SH-SY5Y (cell line): ENCODE measurements at regions not wholly inside any gene's neighbourhood (a gene's known extent, or its start where the extent isn't known, plus 50 kb on each side); places are given as distances from the start of the nearest gene placed in this dataset.

ENCODE experiments used
- GATA2 ChIP-seq: IDR thresholded peaks from 2 replicates; pipeline ENCODE4 v1.6.1; 2011; ENCODE audit warnings: mild to moderate bottlenecking, low read depth, low read length
- GATA3 ChIP-seq: IDR thresholded peaks from 2 replicates; pipeline ENCODE4 v1.6.1; 2011; ENCODE audit warnings: low read depth, mild to moderate bottlenecking, low read length, moderate library complexity

DNA sequence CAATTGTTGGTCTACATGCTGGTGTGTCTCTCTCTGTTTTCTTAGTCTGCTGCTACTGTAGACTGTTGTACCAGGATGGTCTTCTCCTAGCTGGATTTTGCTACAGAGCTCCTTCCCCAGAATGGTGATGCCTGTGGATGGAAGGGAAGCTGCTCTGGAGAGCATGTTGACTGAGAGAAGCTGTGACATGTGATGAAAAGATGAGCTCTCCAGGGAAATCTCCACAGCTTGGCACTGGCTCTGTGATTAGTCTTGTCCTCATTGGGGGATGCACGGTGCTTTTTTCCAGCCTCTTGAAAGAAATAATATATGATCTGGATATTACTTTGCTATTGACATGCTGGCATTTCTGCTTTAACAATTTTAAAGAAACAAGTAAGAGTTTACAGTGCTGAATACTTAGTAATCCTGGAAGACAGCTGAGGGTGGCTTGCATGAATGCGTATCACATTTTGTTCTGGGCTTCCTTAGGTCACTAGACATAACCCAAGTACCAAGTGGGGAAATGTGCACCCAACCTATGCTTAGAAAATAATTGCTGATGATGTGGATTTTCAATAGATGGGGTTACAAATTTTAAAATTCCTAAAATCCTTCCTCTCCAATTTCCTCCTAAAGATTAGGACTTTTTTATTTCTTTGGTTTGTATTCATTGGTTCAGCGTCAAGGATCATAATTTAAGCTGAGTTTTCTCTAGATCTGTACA is 849.7 kb downstream of the KCNMA1 start:
- TF ChIP-seq GATA2 (no peak), GATA3 (no peak)
